BJ (cell line): ENCODE measurements at regions not wholly inside any gene's neighbourhood (a gene's known extent, or its start where the extent isn't known, plus 50 kb on each side); places are given as distances from the start of the nearest gene placed in this dataset.
A peak's percentile ranks its signal among the peaks of the same experiment; 100 is the strongest.

ENCODE experiments used
- CTCF ChIA-PET: fragments of 350-600 bp; formaldehyde crosslinking; extraction: SDS; loops from one replicate; lab custom pipeline; 2021; ENCODE audit warnings: antibody characterized with exemption, inconsistent platforms; lab: Yijun Ruan, JAX
- POLR2A ChIA-PET: fragments of 300-600 bp; sonication (Branson Sonifier 250); formaldehyde crosslinking; extraction: SDS; loops from one replicate; lab custom pipeline; 2021; ENCODE audit warnings: antibody characterized with exemption; lab: Charles Lee
- DNase-seq: peaks from one replicate; pipeline ENCODE4 v3.0.0-alpha.2; 2011; ENCODE audit warnings: low read depth
- H3K27me3 ChIP-seq: 2 replicates; pipeline ENCODE4 v1.6.0; 2011; ENCODE audit warnings: low read length; ENCODE audit not compliant: control insufficient read depth, insufficient read depth
- H3K36me3 ChIP-seq: 2 replicates; pipeline ENCODE4 v1.5.1; 2011; ENCODE audit warnings: low read length; ENCODE audit not compliant: control insufficient read depth, insufficient read depth
- H3K4me3 ChIP-seq: 2 replicates; pipeline ENCODE4 v1.5.1; 2011; ENCODE audit warnings: low read depth, mild to moderate bottlenecking, control low read depth, low read length
- TF ChIP-seq, protein P1 (sequence below): IDR thresholded peaks from 2 replicates; pipeline ENCODE4 v1.5.1; 2011; ENCODE audit warnings: low read depth, mild to moderate bottlenecking, control low read depth, inconsistent platforms, low read length, moderate library complexity; ENCODE audit not compliant: insufficient read depth

- H3K4me3 ChIP-seq, result no peak overlapping the region
- TF ChIP-seq, protein P1, sequence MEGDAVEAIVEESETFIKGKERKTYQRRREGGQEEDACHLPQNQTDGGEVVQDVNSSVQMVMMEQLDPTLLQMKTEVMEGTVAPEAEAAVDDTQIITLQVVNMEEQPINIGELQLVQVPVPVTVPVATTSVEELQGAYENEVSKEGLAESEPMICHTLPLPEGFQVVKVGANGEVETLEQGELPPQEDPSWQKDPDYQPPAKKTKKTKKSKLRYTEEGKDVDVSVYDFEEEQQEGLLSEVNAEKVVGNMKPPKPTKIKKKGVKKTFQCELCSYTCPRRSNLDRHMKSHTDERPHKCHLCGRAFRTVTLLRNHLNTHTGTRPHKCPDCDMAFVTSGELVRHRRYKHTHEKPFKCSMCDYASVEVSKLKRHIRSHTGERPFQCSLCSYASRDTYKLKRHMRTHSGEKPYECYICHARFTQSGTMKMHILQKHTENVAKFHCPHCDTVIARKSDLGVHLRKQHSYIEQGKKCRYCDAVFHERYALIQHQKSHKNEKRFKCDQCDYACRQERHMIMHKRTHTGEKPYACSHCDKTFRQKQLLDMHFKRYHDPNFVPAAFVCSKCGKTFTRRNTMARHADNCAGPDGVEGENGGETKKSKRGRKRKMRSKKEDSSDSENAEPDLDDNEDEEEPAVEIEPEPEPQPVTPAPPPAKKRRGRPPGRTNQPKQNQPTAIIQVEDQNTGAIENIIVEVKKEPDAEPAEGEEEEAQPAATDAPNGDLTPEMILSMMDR, result peak; percentile 88
- POLR2A ChIA-PET, result interaction anchor here (0.6 kb wide), 1 partner anchor 8 kb away, joined by 5 read pairs; no protein-coding TSS in a partner anchor
- CTCF ChIA-PET, result interaction anchor here (0.8 to 6.7 kb wide), 38 partner anchors 9 to 663 kb away, joined by 3 to 40 read pairs (median 4); no protein-coding TSS in a partner anchor
- H3K27me3 ChIP-seq, result no peaks in the 10 kb centered on the region
- no peak for DNase-seq
- H3K36me3 ChIP-seq, result peaks cover 2% of the 10 kb centered on the region
Observed at GRCh38 chr17:77331301-77331864, 190.6 kb downstream of the SEC14L1 start.

GRCh38 chr17:77332034-77332971, 191.5 kb downstream of the SEC14L1 start:
- Histone ChIP-seq H3K27me3 (no peaks in the 10 kb centered on the region), H3K4me3 (no peak overlapping the region), H3K36me3 (peaks cover 2% of the 10 kb centered on the region)
- ChIA-PET POLR2A (no interaction called here), CTCF (interaction anchor here (0.8 to 6.7 kb wide), 30 partner anchors 10 to 244 kb away, joined by 3 to 40 read pairs (median 5); no protein-coding TSS in a partner anchor)
- TF ChIP-seq, protein P1, result no peak
- no peak for DNase-seq

DNA sequence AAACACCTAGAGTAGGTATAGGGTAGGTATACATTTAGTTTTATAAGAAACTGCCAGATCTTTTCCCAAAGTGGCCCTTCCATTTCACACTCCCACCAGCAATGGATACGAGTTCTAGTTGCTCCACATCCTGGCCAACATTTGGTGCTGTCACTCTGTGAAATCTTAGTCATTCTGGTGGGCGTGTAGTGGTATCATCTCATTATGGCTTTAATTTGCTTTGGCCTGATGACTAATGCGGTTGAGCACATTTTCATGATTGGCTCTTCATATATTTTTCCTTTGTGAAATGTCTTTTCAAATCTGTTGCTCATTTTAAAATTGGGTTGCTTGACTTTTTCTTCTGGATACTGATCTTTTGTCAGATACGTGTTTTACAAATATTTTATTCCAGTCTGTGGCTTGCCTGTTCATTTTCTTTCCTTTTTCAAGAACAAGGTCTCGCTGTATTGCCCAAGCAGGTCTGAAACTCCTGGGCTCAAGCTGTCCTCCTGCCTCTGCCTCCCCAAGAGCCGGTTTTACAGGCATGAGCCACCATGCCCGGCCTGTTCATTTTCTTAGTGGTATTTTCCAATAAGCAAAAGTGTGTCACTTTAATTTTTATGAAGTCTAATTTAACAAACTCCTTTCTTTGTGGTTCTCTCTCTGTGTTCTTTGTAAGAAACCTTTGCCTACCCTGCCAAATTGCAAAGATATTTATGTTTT, 192.4 kb downstream of the SEC14L1 start:
- CTCF ChIA-PET, result interaction anchor here (0.5 to 1.7 kb wide), 3 partner anchors 13 to 1655 kb away, joined by 3 to 5 read pairs (median 4); no protein-coding TSS in a partner anchor
- POLR2A ChIA-PET, result no interaction called here
- DNase-seq, result peak; percentile 89
- TF ChIP-seq, protein P1, result no peak
- no peaks in the 10 kb centered on the region for H3K27me3 ChIP-seq
- H3K36me3 ChIP-seq, result peaks cover 2% of the 10 kb centered on the region
- H3K4me3 ChIP-seq, result no peak overlapping the region

- Histone ChIP-seq H3K27me3 (no peaks in the 10 kb centered on the region), H3K4me3 (no peak overlapping the region), H3K36me3 (no peaks in the 10 kb centered on the region)
- POLR2A ChIA-PET, result no interaction called here
- CTCF ChIA-PET, result interaction anchor here (1.2 kb wide), 1 partner anchor 12 kb away, joined by 4 read pairs; no protein-coding TSS in a partner anchor
- TF ChIP-seq, protein P1, result no peak
- no peak for DNase-seq
Observed at GRCh38 chr17:77337150-77337549, 196.4 kb downstream of the SEC14L1 start.
